ENCODE measurements at regions not wholly inside any gene's neighbourhood (a gene's known extent, or its start where the extent isn't known, plus 50 kb on each side); places are given as distances from the start of the nearest gene placed in this dataset.

GRCh38 chr20:3306068-3306467, 67.1 kb upstream of the SLC4A11 start:
- no peak for DNase-seq (ENCODE audit: extremely low spot score in 2 of 2)
- Histone ChIP-seq H3K9me3 (no peaks in the 10 kb centered on the region), H3K4me1 (no peaks in the 10 kb centered on the region), H3K36me3 (peaks cover 0 to 27% of the 10 kb centered on the region in 2 donors), H3K4me3 (no peak overlapping the region), H3K27ac (no peak overlapping the region), H3K27me3 (no peaks in the 10 kb centered on the region)
- TF ChIP-seq CTCF (IDR thresholded peaks at IDR 0.05) (no peak), POLR2A (IDR thresholded peaks at IDR 0.05) (no peak), POLR2AphosphoS5 (IDR thresholded peaks at IDR 0.05; ENCODE audit: insufficient read depth in 1 of 2, low read depth in 1 of 2) (no peak)
- intact Hi-C loops (cut with DNase I), result no loop called here

DNA sequence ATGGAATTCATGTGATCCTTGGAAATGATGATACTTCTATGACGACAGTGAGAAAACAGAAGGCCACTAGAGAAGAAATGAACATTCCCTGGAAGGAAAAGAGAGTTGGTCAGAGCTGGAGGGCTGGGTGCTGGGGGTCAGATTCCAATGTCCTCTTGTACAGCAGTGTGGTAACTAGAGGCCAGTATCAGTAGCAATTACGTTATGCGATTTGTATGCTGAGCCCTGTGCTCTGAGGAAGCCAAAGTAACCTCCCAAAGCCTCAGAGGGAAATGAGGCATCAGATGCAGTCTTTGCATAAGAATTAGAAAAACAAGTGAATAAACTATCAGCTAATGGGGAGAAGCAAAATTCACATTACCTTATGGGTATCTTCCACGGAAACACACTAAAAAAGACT, 65.5 kb upstream of the SLC4A11 start:
- peaks cover 0 to 32% of the 10 kb centered on the region in 2 donors for H3K36me3 ChIP-seq
- no peaks in the 10 kb centered on the region for H3K27me3 ChIP-seq
- H3K4me1 ChIP-seq, result no peaks in the 10 kb centered on the region
- H3K27ac ChIP-seq, result no peak overlapping the region
- no peak for DNase-seq (ENCODE audit: extremely low spot score in 2 of 2)
- no peak for TF ChIP-seq POLR2AphosphoS5 (IDR thresholded peaks at IDR 0.05; ENCODE audit: insufficient read depth in 1 of 2, low read depth in 1 of 2)
- no peak for TF ChIP-seq POLR2A (IDR thresholded peaks at IDR 0.05)
- TF ChIP-seq CTCF (IDR thresholded peaks at IDR 0.05), result no peak
- intact Hi-C loops (cut with DNase I), result no loop called here
- no peaks in the 10 kb centered on the region for H3K9me3 ChIP-seq
- H3K4me3 ChIP-seq, result no peak overlapping the region

DNA sequence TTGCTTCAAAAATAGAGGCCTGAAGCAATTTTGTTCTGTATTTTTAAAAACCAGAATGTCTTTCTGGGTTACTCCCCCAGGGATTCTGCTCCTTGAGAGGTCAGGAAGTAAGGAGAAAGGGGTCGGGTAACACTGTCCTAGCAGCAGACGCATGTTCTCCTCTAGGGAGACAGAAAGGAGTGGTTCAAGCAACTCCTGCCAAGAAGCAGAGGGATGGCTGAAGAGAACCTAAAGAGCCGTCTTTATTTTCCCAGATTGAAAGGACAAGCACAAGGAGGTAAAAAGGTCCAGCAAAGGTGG, 58.0 kb upstream of the SLC4A11 start:
- Histone ChIP-seq H3K27ac (no peak overlapping the region), H3K4me3 (no peak overlapping the region), H3K27me3 (no peaks in the 10 kb centered on the region), H3K9me3 (no peaks in the 10 kb centered on the region), H3K36me3 (peaks cover 0 to 53% of the 10 kb centered on the region in 2 donors), H3K4me1 (no peaks in the 10 kb centered on the region)
- intact Hi-C loops (cut with DNase I), result no loop called here
- TF ChIP-seq CTCF (IDR thresholded peaks at IDR 0.05) (no peak), POLR2A (IDR thresholded peaks at IDR 0.05) (no peak), POLR2AphosphoS5 (IDR thresholded peaks at IDR 0.05; ENCODE audit: insufficient read depth in 1 of 2, low read depth in 1 of 2) (no peak)
- no peak for DNase-seq (ENCODE audit: extremely low spot score in 2 of 2)

- no peak for DNase-seq (ENCODE audit: extremely low spot score in 2 of 2)
- no peak overlapping the region for H3K27ac ChIP-seq
- H3K27me3 ChIP-seq, result no peaks in the 10 kb centered on the region
- peaks cover 0 to 58% of the 10 kb centered on the region in 2 donors for H3K36me3 ChIP-seq
- H3K4me3 ChIP-seq, result no peak overlapping the region
- intact Hi-C loops (cut with DNase I), result no loop called here
- TF ChIP-seq CTCF (IDR thresholded peaks at IDR 0.05), result no peak
- no peak for TF ChIP-seq POLR2A (IDR thresholded peaks at IDR 0.05)
- TF ChIP-seq POLR2AphosphoS5 (IDR thresholded peaks at IDR 0.05; ENCODE audit: insufficient read depth in 1 of 2, low read depth in 1 of 2), result no peak
- H3K9me3 ChIP-seq, result no peaks in the 10 kb centered on the region
- H3K4me1 ChIP-seq, result no peaks in the 10 kb centered on the region
Measured at GRCh38 chr20:3296261-3297078, 57.5 kb upstream of the SLC4A11 start.

All from vagina (tissue), 2 donors.